Adrenal gland (tissue), 5 donors: ENCODE measurements at regions not wholly inside any gene's neighbourhood (a gene's known extent, or its start where the extent isn't known, plus 50 kb on each side); places are given as distances from the start of the nearest gene placed in this dataset.

ENCODE experiments used
- CTCF ChIP-seq, 6 experiments: fragments of 450-650 bp in 4 of 6; fragments of 200-600 bp in 2 of 6; sonication (generic) in 1 of 6; IDR thresholded peaks; 1 replicate in 5 of 6; 2 replicates in 1 of 6; pipeline versions ENCODE4 v1.5.1 to v1.8.0; 2016 to 2021; ENCODE audit warnings: antibody characterized with exemption in 6 of 6, mild to moderate bottlenecking in 2 of 6, moderate library complexity in 1 of 6
- POLR2A ChIP-seq, 2 donors: fragments of 450-650 bp; IDR thresholded peaks; one replicate each; pipeline ENCODE4 v1.6.1; 2017; ENCODE audit warnings: antibody characterized with exemption in 2 of 2, mild to moderate bottlenecking in 2 of 2, moderate library complexity in 1 of 2
- donor health status: DM: no; HTN: no; CAD: no.

- TF ChIP-seq CTCF (IDR thresholded peaks at IDR 0.05) (no peak), POLR2A (IDR thresholded peaks at IDR 0.05) (no peak)
Observed at GRCh38 chrX:7214251-7214650, 66.3 kb upstream of the PUDP start.
